ENCODE measurements at regions not wholly inside any gene's neighbourhood (a gene's known extent, or its start where the extent isn't known, plus 50 kb on each side); places are given as distances from the start of the nearest gene placed in this dataset.

GRCh38 chr10:4623757-4624420 lies 202.1 kb upstream of the AKR1E2 start:
- 93 to 96% methylated on average over 1 of the region's 1 CpG for WGBS, 2 donors
- intact Hi-C loops (cut with DNase I; ENCODE audit: low total_unique reads) = no loop called here

GRCh38 chr10:4623200-4623599 lies 202.8 kb upstream of the AKR1E2 start:
- intact Hi-C loops (cut with DNase I; ENCODE audit: low total_unique reads) = no loop called here
- DNase-seq = no peak
- H3K4me3 ChIP-seq = no peak overlapping the region
- no peaks in the 10 kb centered on the region for H3K36me3 ChIP-seq (ENCODE audit: low read depth, missing control alignments)
- no peaks in the 10 kb centered on the region for H3K27me3 ChIP-seq
- WGBS, 2 donors = 90 to 92% methylated on average over 7 of the region's 7 CpGs
- no peaks in the 10 kb centered on the region for H3K9me3 ChIP-seq
- TF ChIP-seq POLR2A (IDR thresholded peaks at IDR 0.05) (no peak), CTCF (IDR thresholded peaks at IDR 0.05) (no peak)
- no peak overlapping the region for H3K27ac ChIP-seq
- no peaks in the 10 kb centered on the region for H3K4me1 ChIP-seq

More at GRCh38 chr10:4623757-4624420, 202.1 kb upstream of the AKR1E2 start:
- Histone ChIP-seq H3K36me3 (ENCODE audit: low read depth, missing control alignments) (no peaks in the 10 kb centered on the region), H3K4me3 (no peak overlapping the region), H3K9me3 (no peaks in the 10 kb centered on the region), H3K27me3 (no peaks in the 10 kb centered on the region), H3K4me1 (no peaks in the 10 kb centered on the region), H3K27ac (no peak overlapping the region)
- TF ChIP-seq POLR2A (IDR thresholded peaks at IDR 0.05) = no peak
- no peak for TF ChIP-seq CTCF (IDR thresholded peaks at IDR 0.05)
- DNase-seq = no peak

GRCh38 chr10:4622384-4622783 lies 203.6 kb upstream of the AKR1E2 start:
- TF ChIP-seq CTCF (IDR thresholded peaks at IDR 0.05) (no peak), POLR2A (IDR thresholded peaks at IDR 0.05) (no peak)
- no peak for DNase-seq
- no peaks in the 10 kb centered on the region for H3K4me1 ChIP-seq

GRCh38 chr10:4617589-4617988 lies 208.4 kb upstream of the AKR1E2 start:
- DNase-seq = no peak
- intact Hi-C loops (cut with DNase I; ENCODE audit: low total_unique reads) = no loop called here

More at GRCh38 chr10:4622384-4622783, 203.6 kb upstream of the AKR1E2 start:
- H3K9me3 ChIP-seq = no peaks in the 10 kb centered on the region
- H3K27me3 ChIP-seq = no peaks in the 10 kb centered on the region
- no peak overlapping the region for H3K27ac ChIP-seq
- no peaks in the 10 kb centered on the region for H3K36me3 ChIP-seq (ENCODE audit: low read depth, missing control alignments)
- 85 to 99% methylated on average over 2 of the region's 2 CpGs for WGBS, 2 donors
- no peak overlapping the region for H3K4me3 ChIP-seq
- intact Hi-C loops (cut with DNase I; ENCODE audit: low total_unique reads) = no loop called here

More at GRCh38 chr10:4617589-4617988, 208.4 kb upstream of the AKR1E2 start:
- no peaks in the 10 kb centered on the region for H3K36me3 ChIP-seq (ENCODE audit: low read depth, missing control alignments)
- no peaks in the 10 kb centered on the region for H3K27me3 ChIP-seq
- no peaks in the 10 kb centered on the region for H3K4me1 ChIP-seq
- no peak overlapping the region for H3K4me3 ChIP-seq
- no peaks in the 10 kb centered on the region for H3K9me3 ChIP-seq
- 87 to 97% methylated on average over 1 of the region's 1 CpG for WGBS, 2 donors
- no peak overlapping the region for H3K27ac ChIP-seq
- no peak for TF ChIP-seq POLR2A (IDR thresholded peaks at IDR 0.05)
- TF ChIP-seq CTCF (IDR thresholded peaks at IDR 0.05) = no peak

Data from testis (tissue), 2 donors.